Thyroid gland (tissue), 4 donors: ENCODE measurements at regions not wholly inside any gene's neighbourhood (a gene's known extent, or its start where the extent isn't known, plus 50 kb on each side); places are given as distances from the start of the nearest gene placed in this dataset.

Experiments used
- CTCF ChIP-seq, 6 experiments: fragments of 200-600 bp in 3 of 6; fragments of 450-650 bp in 3 of 6; sonication (generic) in 3 of 6; IDR thresholded peaks; one replicate each; pipeline ENCODE4 v1.5.1; 2016 to 2019; ENCODE audit warnings: antibody characterized with exemption in 6 of 6, mild to moderate bottlenecking in 2 of 6, inconsistent platforms in 1 of 6, moderate library complexity in 1 of 6
- POLR2A ChIP-seq, 2 donors: fragments of 450-650 bp; IDR thresholded peaks; one replicate each; pipeline ENCODE4 v1.6.1; 2017; ENCODE audit warnings: antibody characterized with exemption in 2 of 2, mild to moderate bottlenecking in 2 of 2, moderate library complexity in 1 of 2

- TF ChIP-seq CTCF (IDR thresholded peaks at IDR 0.05) (no peak), POLR2A (IDR thresholded peaks at IDR 0.05) (no peak)
Observed at GRCh38 chr15:23998056-23998455, 311.0 kb upstream of the NDN start.
